ENCODE measurements at regions not wholly inside any gene's neighbourhood (a gene's known extent, or its start where the extent isn't known, plus 50 kb on each side); places are given as distances from the start of the nearest gene placed in this dataset.

DNA sequence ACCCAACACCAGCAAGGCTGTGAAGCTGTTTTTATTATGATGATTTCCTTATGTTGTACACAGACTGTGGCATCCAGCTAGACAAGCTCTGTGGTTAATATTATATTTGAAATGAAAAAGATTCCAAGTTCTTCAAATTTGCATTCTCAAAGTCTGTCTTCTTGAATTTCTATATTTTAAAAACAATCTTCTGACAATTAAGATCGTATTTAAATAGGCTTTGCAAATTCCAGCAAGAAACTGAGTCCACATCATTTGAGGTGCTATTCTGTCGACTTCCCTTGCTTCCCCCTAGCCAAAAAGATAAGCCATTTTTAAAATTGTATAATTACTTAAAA lies 73.1 kb upstream of the TOMM7 start:
- ATAC-seq (no peak), DNase-seq (ENCODE audit: low read depth, low spot score) (no peak)
- Histone ChIP-seq H3K27ac (ENCODE audit: low read length) (no peak overlapping the region), H3K36me3 (ENCODE audit: control insufficient read depth, insufficient read depth, low read length) (no peaks in the 10 kb centered on the region), H3K9me3 (ENCODE audit: control insufficient read depth, insufficient read depth, low read depth, low read length) (no peaks in the 10 kb centered on the region), H3K4me1 (ENCODE audit: control insufficient read depth, insufficient read depth, low read length) (no peaks in the 10 kb centered on the region), H3K27me3 (ENCODE audit: control insufficient read depth, insufficient read depth, low read length) (no peaks in the 10 kb centered on the region; the same call in 1 of the 2 replicates), H3K4me3 (ENCODE audit: low read depth in 2 of 2, low read length in 2 of 2) (no peak overlapping the region)
- ChIA-PET CTCF (no interaction called here), POLR2A (interaction anchor here (0.6 kb wide), 1 partner anchor 108 kb away, joined by 3 read pairs; no protein-coding TSS in a partner anchor)
- in situ Hi-C loops (cut with HindIII; ENCODE audit: low pct_unique_long_range_greater_than_20kb, low sequenced_read_pairs) (no loop called here), intact Hi-C loops (cut with micrococcal nuclease; ENCODE audit: unreplicated experiment) (no loop called here)
- TF ChIP-seq POLR2AphosphoS5 (IDR thresholded peaks at IDR 0.05; ENCODE audit: low read depth, low read length) (no peak), TCF7L2 (IDR thresholded peaks at IDR 0.05; ENCODE audit: low read depth, low read length) (no peak), SIN3A (IDR thresholded peaks at IDR 0.05; ENCODE audit: borderline replicate concordance, insufficient read depth, low read depth, low read length) (no peak)
- TF ChIP-seq, protein P1, sequence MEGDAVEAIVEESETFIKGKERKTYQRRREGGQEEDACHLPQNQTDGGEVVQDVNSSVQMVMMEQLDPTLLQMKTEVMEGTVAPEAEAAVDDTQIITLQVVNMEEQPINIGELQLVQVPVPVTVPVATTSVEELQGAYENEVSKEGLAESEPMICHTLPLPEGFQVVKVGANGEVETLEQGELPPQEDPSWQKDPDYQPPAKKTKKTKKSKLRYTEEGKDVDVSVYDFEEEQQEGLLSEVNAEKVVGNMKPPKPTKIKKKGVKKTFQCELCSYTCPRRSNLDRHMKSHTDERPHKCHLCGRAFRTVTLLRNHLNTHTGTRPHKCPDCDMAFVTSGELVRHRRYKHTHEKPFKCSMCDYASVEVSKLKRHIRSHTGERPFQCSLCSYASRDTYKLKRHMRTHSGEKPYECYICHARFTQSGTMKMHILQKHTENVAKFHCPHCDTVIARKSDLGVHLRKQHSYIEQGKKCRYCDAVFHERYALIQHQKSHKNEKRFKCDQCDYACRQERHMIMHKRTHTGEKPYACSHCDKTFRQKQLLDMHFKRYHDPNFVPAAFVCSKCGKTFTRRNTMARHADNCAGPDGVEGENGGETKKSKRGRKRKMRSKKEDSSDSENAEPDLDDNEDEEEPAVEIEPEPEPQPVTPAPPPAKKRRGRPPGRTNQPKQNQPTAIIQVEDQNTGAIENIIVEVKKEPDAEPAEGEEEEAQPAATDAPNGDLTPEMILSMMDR (IDR thresholded peaks at IDR 0.05): no peak
- TF ChIP-seq, protein P2, sequence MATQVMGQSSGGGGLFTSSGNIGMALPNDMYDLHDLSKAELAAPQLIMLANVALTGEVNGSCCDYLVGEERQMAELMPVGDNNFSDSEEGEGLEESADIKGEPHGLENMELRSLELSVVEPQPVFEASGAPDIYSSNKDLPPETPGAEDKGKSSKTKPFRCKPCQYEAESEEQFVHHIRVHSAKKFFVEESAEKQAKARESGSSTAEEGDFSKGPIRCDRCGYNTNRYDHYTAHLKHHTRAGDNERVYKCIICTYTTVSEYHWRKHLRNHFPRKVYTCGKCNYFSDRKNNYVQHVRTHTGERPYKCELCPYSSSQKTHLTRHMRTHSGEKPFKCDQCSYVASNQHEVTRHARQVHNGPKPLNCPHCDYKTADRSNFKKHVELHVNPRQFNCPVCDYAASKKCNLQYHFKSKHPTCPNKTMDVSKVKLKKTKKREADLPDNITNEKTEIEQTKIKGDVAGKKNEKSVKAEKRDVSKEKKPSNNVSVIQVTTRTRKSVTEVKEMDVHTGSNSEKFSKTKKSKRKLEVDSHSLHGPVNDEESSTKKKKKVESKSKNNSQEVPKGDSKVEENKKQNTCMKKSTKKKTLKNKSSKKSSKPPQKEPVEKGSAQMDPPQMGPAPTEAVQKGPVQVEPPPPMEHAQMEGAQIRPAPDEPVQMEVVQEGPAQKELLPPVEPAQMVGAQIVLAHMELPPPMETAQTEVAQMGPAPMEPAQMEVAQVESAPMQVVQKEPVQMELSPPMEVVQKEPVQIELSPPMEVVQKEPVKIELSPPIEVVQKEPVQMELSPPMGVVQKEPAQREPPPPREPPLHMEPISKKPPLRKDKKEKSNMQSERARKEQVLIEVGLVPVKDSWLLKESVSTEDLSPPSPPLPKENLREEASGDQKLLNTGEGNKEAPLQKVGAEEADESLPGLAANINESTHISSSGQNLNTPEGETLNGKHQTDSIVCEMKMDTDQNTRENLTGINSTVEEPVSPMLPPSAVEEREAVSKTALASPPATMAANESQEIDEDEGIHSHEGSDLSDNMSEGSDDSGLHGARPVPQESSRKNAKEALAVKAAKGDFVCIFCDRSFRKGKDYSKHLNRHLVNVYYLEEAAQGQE (IDR thresholded peaks at IDR 0.05; ENCODE audit: insufficient read depth in 1 of 2, low read depth in 2 of 2, low read length in 1 of 2): no peak
- BruUV-seq (replicated peaks): no TSS peak

DNA sequence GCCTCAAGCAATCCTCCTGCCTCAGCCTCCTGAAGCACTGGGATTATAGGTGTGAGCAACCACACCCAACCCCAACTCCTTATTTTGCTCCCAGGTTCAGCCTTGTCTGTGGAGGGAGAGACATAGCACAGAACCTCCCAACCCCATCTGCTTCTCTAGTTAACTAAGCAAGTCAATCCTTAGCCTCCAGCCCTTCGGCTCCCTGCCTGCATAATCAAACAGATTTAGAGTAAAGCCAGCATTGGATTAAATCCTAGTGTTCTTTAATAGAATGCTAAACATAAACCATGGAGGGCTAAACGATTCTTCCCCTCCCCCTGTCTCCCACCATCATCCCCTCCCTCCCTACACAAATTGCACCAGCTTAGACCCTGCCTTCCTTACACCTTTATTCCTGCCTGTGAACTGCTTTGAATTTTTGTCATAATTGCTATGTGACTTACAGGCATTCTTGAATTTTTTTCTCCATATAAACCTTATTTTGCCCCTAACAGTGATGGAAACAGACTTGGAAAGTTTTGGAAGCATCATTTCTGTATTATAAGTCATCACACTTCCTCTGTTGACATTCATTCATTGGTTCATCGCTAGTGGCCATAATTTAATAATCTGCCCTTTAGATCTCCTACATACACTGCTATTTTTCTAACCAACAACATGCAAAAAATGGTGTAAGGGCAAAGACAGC lies 72.6 kb upstream of the TOMM7 start:
- no peak overlapping the region for H3K4me3 ChIP-seq (ENCODE audit: low read depth in 2 of 2, low read length in 2 of 2)
- no peak overlapping the region for H3K27ac ChIP-seq (ENCODE audit: low read length)
- no peaks in the 10 kb centered on the region for H3K9me3 ChIP-seq (ENCODE audit: control insufficient read depth, insufficient read depth, low read depth, low read length)
- in situ Hi-C loops (cut with HindIII; ENCODE audit: low pct_unique_long_range_greater_than_20kb, low sequenced_read_pairs): no loop called here
- DNase-seq (ENCODE audit: low read depth, low spot score): no peak
- CTCF ChIA-PET: interaction anchor here (0.6 kb wide), 1 partner anchor 113 kb away, joined by 5 read pairs; no protein-coding TSS in a partner anchor
- no peaks in the 10 kb centered on the region for H3K36me3 ChIP-seq (ENCODE audit: control insufficient read depth, insufficient read depth, low read length)
- TF ChIP-seq, protein P2 (IDR thresholded peaks at IDR 0.05; ENCODE audit: insufficient read depth in 1 of 2, low read depth in 2 of 2, low read length in 1 of 2): no peak
- TF ChIP-seq SIN3A (IDR thresholded peaks at IDR 0.05; ENCODE audit: borderline replicate concordance, insufficient read depth, low read depth, low read length) (no peak), TCF7L2 (IDR thresholded peaks at IDR 0.05; ENCODE audit: low read depth, low read length) (no peak)
- no peaks in the 10 kb centered on the region; the same call in 1 of the 2 replicates for H3K27me3 ChIP-seq (ENCODE audit: control insufficient read depth, insufficient read depth, low read length)
- no TSS peak for BruUV-seq (replicated peaks)
- POLR2A ChIA-PET: no interaction called here
- H3K4me1 ChIP-seq (ENCODE audit: control insufficient read depth, insufficient read depth, low read length): no peaks in the 10 kb centered on the region
- no peak for ATAC-seq
- intact Hi-C loops (cut with micrococcal nuclease; ENCODE audit: unreplicated experiment): no loop called here

Data from Panc1 (cell line).